Lower lobe of right lung (tissue), 2 donors: ENCODE measurements at regions not wholly inside any gene's neighbourhood (a gene's known extent, or its start where the extent isn't known, plus 50 kb on each side); places are given as distances from the start of the nearest gene placed in this dataset.

Experiments
- ATAC-seq, 2 donors: fragments of 200-7000 bp; cut with Tn5 transposase; one replicate each; pipeline ENCODE4 v1.9.1; 2020 to 2022; ENCODE audit warnings: mild to moderate bottlenecking in 2 of 2, moderate library complexity in 2 of 2
- DNase-seq: peaks from one replicate; pipeline ENCODE4 v3.0.0-alpha.2; 2020
- H3K27ac ChIP-seq: fragments of 200-600 bp; one replicate; pipeline ENCODE4 v1.8.0; 2022
- H3K27me3 ChIP-seq: fragments of 200-600 bp; one replicate; pipeline ENCODE4 v1.8.0; 2022; ENCODE audit warnings: low read depth
- H3K36me3 ChIP-seq: fragments of 200-600 bp; one replicate; pipeline ENCODE4 v1.8.0; 2022; ENCODE audit warnings: mild to moderate bottlenecking
- H3K4me1 ChIP-seq: fragments of 200-600 bp; one replicate; pipeline ENCODE4 v1.8.0; 2022
- H3K4me3 ChIP-seq: fragments of 200-600 bp; one replicate; pipeline ENCODE4 v1.8.0; 2022; ENCODE audit warnings: mild to moderate bottlenecking
- H3K9me3 ChIP-seq: fragments of 200-600 bp; one replicate; pipeline ENCODE4 v1.8.0; 2022
- CTCF ChIP-seq: fragments of 200-600 bp; IDR thresholded peaks from one replicate; pipeline ENCODE4 v1.8.0; 2022; ENCODE audit warnings: antibody characterized with exemption, mild to moderate bottlenecking
- intact Hi-C: fragments of 100-400 bp; cut with DNase I; formaldehyde crosslinking; loops from one replicate; pipeline ENCODE4 v1.11.0; 2022
- donor health status: DM: no; HTN: yes; CAD: no; lungs with severe emphysema.

GRCh38 chr7:97659363-97660045 lies 72.4 kb upstream of the TAC1 start:
- Histone ChIP-seq H3K4me3 (no peak overlapping the region), H3K27ac (no peak overlapping the region), H3K4me1 (no peaks in the 10 kb centered on the region), H3K36me3 (no peaks in the 10 kb centered on the region), H3K27me3 (no peaks in the 10 kb centered on the region), H3K9me3 (no peaks in the 10 kb centered on the region)
- TF ChIP-seq CTCF = no peak
- DNase-seq (no peak), ATAC-seq (no peak)
- intact Hi-C loops = no loop called here

- Histone ChIP-seq H3K27ac (no peak overlapping the region), H3K9me3 (no peaks in the 10 kb centered on the region), H3K4me3 (no peak overlapping the region), H3K36me3 (no peaks in the 10 kb centered on the region), H3K4me1 (no peaks in the 10 kb centered on the region), H3K27me3 (no peaks in the 10 kb centered on the region)
- intact Hi-C loops = no loop called here
- TF ChIP-seq CTCF = no peak
- no peak for DNase-seq
- no peak for ATAC-seq
Observed at GRCh38 chr7:97667359-97667758, 64.5 kb upstream of the TAC1 start.

GRCh38 chr7:97671571-97671970 lies 60.3 kb upstream of the TAC1 start:
- Histone ChIP-seq H3K9me3 (no peaks in the 10 kb centered on the region), H3K27ac (no peak overlapping the region), H3K36me3 (no peaks in the 10 kb centered on the region), H3K4me3 (no peak overlapping the region), H3K27me3 (no peaks in the 10 kb centered on the region), H3K4me1 (no peaks in the 10 kb centered on the region)
- no peak for TF ChIP-seq CTCF
- ATAC-seq (no peak), DNase-seq (no peak)
- intact Hi-C loops = no loop called here

GRCh38 chr7:97680622-97681021 lies 51.3 kb upstream of the TAC1 start:
- H3K4me3 ChIP-seq = no peak overlapping the region
- no peak for ATAC-seq
- no peaks in the 10 kb centered on the region for H3K4me1 ChIP-seq
- H3K27ac ChIP-seq = no peak overlapping the region
- DNase-seq = no peak
- no peaks in the 10 kb centered on the region for H3K9me3 ChIP-seq
- H3K27me3 ChIP-seq = no peaks in the 10 kb centered on the region
- intact Hi-C loops = no loop called here
- H3K36me3 ChIP-seq = no peaks in the 10 kb centered on the region
- no peak for TF ChIP-seq CTCF
